ENCODE measurements at regions not wholly inside any gene's neighbourhood (a gene's known extent, or its start where the extent isn't known, plus 50 kb on each side); places are given as distances from the start of the nearest gene placed in this dataset.

GRCh38 chr11:19458231-19458630 is 217.5 kb upstream of the E2F8 start:
- TF ChIP-seq CTCF (IDR thresholded peaks at IDR 0.05; ENCODE audit: borderline replicate concordance, insufficient read depth, low read depth, low read length), result no peak
- H3K4me3 ChIP-seq (ENCODE audit: low read depth, low read length), result no peak overlapping the region

- no peak overlapping the region for H3K4me3 ChIP-seq (ENCODE audit: low read depth, low read length)
- TF ChIP-seq CTCF (IDR thresholded peaks at IDR 0.05; ENCODE audit: borderline replicate concordance, insufficient read depth, low read depth, low read length), result no peak
Observed at GRCh38 chr11:19455731-19456130, 215.0 kb upstream of the E2F8 start.

GRCh38 chr11:19453651-19454257 is 213.0 kb upstream of the E2F8 start:
- no peak overlapping the region for H3K4me3 ChIP-seq (ENCODE audit: low read depth, low read length)
- no peak for TF ChIP-seq CTCF (IDR thresholded peaks at IDR 0.05; ENCODE audit: borderline replicate concordance, insufficient read depth, low read depth, low read length)

GRCh38 chr11:19451609-19452008 is 210.9 kb upstream of the E2F8 start:
- no peak overlapping the region for H3K4me3 ChIP-seq (ENCODE audit: low read depth, low read length)
- no peak for TF ChIP-seq CTCF (IDR thresholded peaks at IDR 0.05; ENCODE audit: borderline replicate concordance, insufficient read depth, low read depth, low read length)

GRCh38 chr11:19450282-19450681 is 209.5 kb upstream of the E2F8 start:
- no peak for TF ChIP-seq CTCF (IDR thresholded peaks at IDR 0.05; ENCODE audit: borderline replicate concordance, insufficient read depth, low read depth, low read length)
- no peak overlapping the region for H3K4me3 ChIP-seq (ENCODE audit: low read depth, low read length)

- no peak for TF ChIP-seq CTCF (IDR thresholded peaks at IDR 0.05; ENCODE audit: borderline replicate concordance, insufficient read depth, low read depth, low read length)
- no peak overlapping the region for H3K4me3 ChIP-seq (ENCODE audit: low read depth, low read length)
Observed at GRCh38 chr11:19448651-19449050, 207.9 kb upstream of the E2F8 start.

- no peak for TF ChIP-seq CTCF (IDR thresholded peaks at IDR 0.05; ENCODE audit: borderline replicate concordance, insufficient read depth, low read depth, low read length)
- no peak overlapping the region for H3K4me3 ChIP-seq (ENCODE audit: low read depth, low read length)
Observed at GRCh38 chr11:19447150-19447566, 206.4 kb upstream of the E2F8 start.
